ENCODE measurements at regions not wholly inside any gene's neighbourhood (a gene's known extent, or its start where the extent isn't known, plus 50 kb on each side); places are given as distances from the start of the nearest gene placed in this dataset.
A peak's percentile ranks its signal among the peaks of the same experiment; 100 is the strongest.

DNA sequence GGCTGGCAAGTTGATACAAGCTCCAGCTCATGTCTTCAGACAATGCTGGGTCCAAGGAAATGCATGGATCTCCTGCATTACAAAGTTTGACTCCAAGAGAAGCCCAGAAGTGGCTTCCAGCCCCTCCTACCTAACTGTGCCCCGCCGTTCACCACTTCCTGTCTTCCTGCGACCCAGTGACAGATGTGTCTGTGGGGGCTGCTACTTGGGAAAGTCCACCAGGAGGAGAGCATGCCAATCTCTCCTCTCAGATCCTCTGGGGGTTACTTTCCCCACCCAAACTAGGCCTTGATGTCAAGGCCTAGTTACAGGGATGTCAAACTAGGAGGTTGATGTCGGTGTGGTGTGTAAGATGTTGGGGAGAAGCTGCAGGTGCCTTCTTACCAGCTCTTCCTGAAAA lies 133.6 kb upstream of the RASGRP1 start:
- H3K27me3 ChIP-seq (ENCODE audit: insufficient read depth, low read length) = no peaks in the 10 kb centered on the region
- H3K9ac ChIP-seq (ENCODE audit: low read length) = no peak overlapping the region
- no peak overlapping the region for H4K8ac ChIP-seq (ENCODE audit: low read depth, low read length)
- H2AK5ac ChIP-seq (ENCODE audit: low read length) = no peak overlapping the region
- H3K27ac ChIP-seq (ENCODE audit: low read depth, low read length) = no peak overlapping the region
- no peak overlapping the region for H3K4me3 ChIP-seq (ENCODE audit: low read depth, low read length)
- no peak overlapping the region for H4K91ac ChIP-seq (ENCODE audit: low read depth, low read length)
- H4K12ac ChIP-seq (ENCODE audit: low read depth, low read length) = no peak overlapping the region
- no peaks in the 10 kb centered on the region for H3K9me3 ChIP-seq (ENCODE audit: insufficient read depth, low read depth, low read length)
- no peak overlapping the region for H2BK5ac ChIP-seq (ENCODE audit: low read depth, low read length, poor library complexity)
- H3K79me1 ChIP-seq (ENCODE audit: low read length) = peaks cover 3% of the 10 kb centered on the region
- H3K23ac ChIP-seq (ENCODE audit: low read length) = no peak overlapping the region
- H3K4me1 ChIP-seq (ENCODE audit: control insufficient read depth in 1 of 2, insufficient read depth in 2 of 2, low read length in 2 of 2) = peaks cover 3 to 8% of the 10 kb centered on the region in 2 experiments
- no peak overlapping the region for H3K14ac ChIP-seq (ENCODE audit: low read length)
- H2AFZ ChIP-seq (ENCODE audit: insufficient read depth, low read length, poor library complexity) = no peak overlapping the region
- no peak overlapping the region for H2BK12ac ChIP-seq (ENCODE audit: low read length)
- H3K4ac ChIP-seq (ENCODE audit: low read depth, low read length) = no peak overlapping the region
- WGBS (ENCODE audit: extremely low coverage, insufficient coverage, insufficient read length) = no CpG with 5 or more reads among the region's 4 CpGs
- no peaks in the 10 kb centered on the region for H3K36me3 ChIP-seq (ENCODE audit: control insufficient read depth in 1 of 2, insufficient read depth in 2 of 2, low read length in 2 of 2)
- no peaks in the 10 kb centered on the region for H3K79me2 ChIP-seq (ENCODE audit: control insufficient read depth, insufficient read depth, low read length, poor library complexity)
- DNase-seq = no peak
- H3K18ac ChIP-seq (ENCODE audit: low read length) = no peak overlapping the region
- H3K4me2 ChIP-seq (ENCODE audit: low read length) = no peak overlapping the region
- H2BK120ac ChIP-seq (ENCODE audit: insufficient read depth, low read length, poor library complexity) = no peak overlapping the region

DNA sequence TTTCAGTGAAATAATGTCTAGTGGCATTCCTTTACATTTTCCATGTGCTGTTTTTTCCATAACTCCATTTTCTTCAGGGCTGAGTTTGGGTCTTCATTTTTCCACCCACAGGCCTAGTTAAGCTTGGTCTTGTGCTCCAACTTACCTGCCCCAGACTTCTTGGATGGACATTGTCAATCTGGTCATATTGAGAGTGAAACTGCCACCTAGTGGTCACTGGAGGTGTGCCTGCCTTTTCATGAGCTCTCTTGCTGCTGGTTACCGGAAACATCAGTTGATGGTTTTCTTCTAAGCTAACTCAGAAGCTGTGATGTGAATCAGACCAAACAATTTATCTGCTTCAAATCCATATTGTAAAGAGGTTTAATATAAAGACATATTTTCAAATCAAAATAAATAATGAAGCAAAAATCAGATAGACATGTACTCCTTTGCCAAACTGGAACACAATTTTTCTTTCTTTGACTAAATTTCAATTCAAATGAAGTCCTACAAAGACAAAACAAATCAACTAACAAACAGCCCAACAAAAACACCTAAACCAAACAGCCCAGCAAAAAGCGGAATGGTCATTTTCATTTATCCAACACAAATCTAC lies 135.1 kb upstream of the RASGRP1 start:
- H3K79me1 ChIP-seq (ENCODE audit: low read length) = peaks cover 3% of the 10 kb centered on the region
- WGBS (ENCODE audit: extremely low coverage, insufficient coverage, insufficient read length) = no CpG with 5 or more reads among the region's 2 CpGs
- no peaks in the 10 kb centered on the region for H3K27me3 ChIP-seq (ENCODE audit: insufficient read depth, low read length)
- H2AK5ac ChIP-seq (ENCODE audit: low read length) = no peak overlapping the region
- H2BK12ac ChIP-seq (ENCODE audit: low read length) = no peak overlapping the region
- no peak overlapping the region for H4K12ac ChIP-seq (ENCODE audit: low read depth, low read length)
- H2BK5ac ChIP-seq (ENCODE audit: low read depth, low read length, poor library complexity) = no peak overlapping the region
- no peak overlapping the region for H3K27ac ChIP-seq (ENCODE audit: low read depth, low read length)
- H4K8ac ChIP-seq (ENCODE audit: low read depth, low read length) = no peak overlapping the region
- peaks cover 3 to 8% of the 10 kb centered on the region in 2 experiments for H3K4me1 ChIP-seq (ENCODE audit: control insufficient read depth in 1 of 2, insufficient read depth in 2 of 2, low read length in 2 of 2)
- no peaks in the 10 kb centered on the region for H3K9me3 ChIP-seq (ENCODE audit: insufficient read depth, low read depth, low read length)
- no peak overlapping the region for H2AFZ ChIP-seq (ENCODE audit: insufficient read depth, low read length, poor library complexity)
- no peak overlapping the region for H3K4me3 ChIP-seq (ENCODE audit: low read depth, low read length)
- no peak overlapping the region for H3K4ac ChIP-seq (ENCODE audit: low read depth, low read length)
- no peak overlapping the region for H2BK120ac ChIP-seq (ENCODE audit: insufficient read depth, low read length, poor library complexity)
- H3K79me2 ChIP-seq (ENCODE audit: control insufficient read depth, insufficient read depth, low read length, poor library complexity) = no peaks in the 10 kb centered on the region
- no peak overlapping the region for H3K23ac ChIP-seq (ENCODE audit: low read length)
- no peak overlapping the region for H3K14ac ChIP-seq (ENCODE audit: low read length)
- H4K91ac ChIP-seq (ENCODE audit: low read depth, low read length) = no peak overlapping the region
- DNase-seq = peak; percentile 63 to 88
- H3K4me2 ChIP-seq (ENCODE audit: low read length) = no peak overlapping the region
- no peaks in the 10 kb centered on the region for H3K36me3 ChIP-seq (ENCODE audit: control insufficient read depth in 1 of 2, insufficient read depth in 2 of 2, low read length in 2 of 2)
- no peak overlapping the region for H3K18ac ChIP-seq (ENCODE audit: low read length)
- no peak overlapping the region for H3K9ac ChIP-seq (ENCODE audit: low read length)

DNA sequence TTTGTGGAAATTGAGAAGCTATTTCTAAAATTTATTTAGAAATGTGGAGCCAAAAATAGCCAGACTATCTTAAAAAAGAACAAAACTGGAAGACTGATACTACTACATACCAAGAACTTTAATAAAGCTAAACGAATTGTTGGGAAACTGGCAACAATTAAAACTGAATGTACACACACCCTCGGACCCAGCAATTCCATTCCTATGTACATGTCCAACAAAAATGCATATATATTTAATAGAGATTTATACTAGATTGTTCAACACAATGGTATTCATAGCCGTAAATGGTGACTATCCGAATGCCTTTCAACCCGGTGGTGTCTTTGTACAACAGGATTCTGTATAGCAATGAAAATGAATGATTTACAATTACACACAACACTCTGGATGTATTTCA lies 136.5 kb upstream of the RASGRP1 start:
- Histone ChIP-seq H3K23ac (ENCODE audit: low read length) (no peak overlapping the region), H4K91ac (ENCODE audit: low read depth, low read length) (no peak overlapping the region), H3K9ac (ENCODE audit: low read length) (no peak overlapping the region), H2BK120ac (ENCODE audit: insufficient read depth, low read length, poor library complexity) (no peak overlapping the region), H2BK12ac (ENCODE audit: low read length) (no peak overlapping the region), H3K27me3 (ENCODE audit: insufficient read depth, low read length) (no peaks in the 10 kb centered on the region), H3K27ac (ENCODE audit: low read depth, low read length) (no peak overlapping the region), H3K79me2 (ENCODE audit: control insufficient read depth, insufficient read depth, low read length, poor library complexity) (no peaks in the 10 kb centered on the region), H3K36me3 (ENCODE audit: control insufficient read depth in 1 of 2, insufficient read depth in 2 of 2, low read length in 2 of 2) (no peaks in the 10 kb centered on the region), H2AK5ac (ENCODE audit: low read length) (no peak overlapping the region), H2AFZ (ENCODE audit: insufficient read depth, low read length, poor library complexity) (no peak overlapping the region), H3K4me2 (ENCODE audit: low read length) (no peak overlapping the region), H4K12ac (ENCODE audit: low read depth, low read length) (no peak overlapping the region), H3K4me1 (ENCODE audit: control insufficient read depth in 1 of 2, insufficient read depth in 2 of 2, low read length in 2 of 2) (peaks cover 3 to 5% of the 10 kb centered on the region in 2 experiments), H3K79me1 (ENCODE audit: low read length) (peaks cover 3% of the 10 kb centered on the region), H4K8ac (ENCODE audit: low read depth, low read length) (no peak overlapping the region), H3K14ac (ENCODE audit: low read length) (no peak overlapping the region), H3K18ac (ENCODE audit: low read length) (no peak overlapping the region), H3K4me3 (ENCODE audit: low read depth, low read length) (no peak overlapping the region), H3K9me3 (ENCODE audit: insufficient read depth, low read depth, low read length) (no peaks in the 10 kb centered on the region), H2BK5ac (ENCODE audit: low read depth, low read length, poor library complexity) (no peak overlapping the region), H3K4ac (ENCODE audit: low read depth, low read length) (no peak overlapping the region)
- no CpG with 5 or more reads among the region's 5 CpGs for WGBS (ENCODE audit: extremely low coverage, insufficient coverage, insufficient read length)
- DNase-seq = no peak

DNA sequence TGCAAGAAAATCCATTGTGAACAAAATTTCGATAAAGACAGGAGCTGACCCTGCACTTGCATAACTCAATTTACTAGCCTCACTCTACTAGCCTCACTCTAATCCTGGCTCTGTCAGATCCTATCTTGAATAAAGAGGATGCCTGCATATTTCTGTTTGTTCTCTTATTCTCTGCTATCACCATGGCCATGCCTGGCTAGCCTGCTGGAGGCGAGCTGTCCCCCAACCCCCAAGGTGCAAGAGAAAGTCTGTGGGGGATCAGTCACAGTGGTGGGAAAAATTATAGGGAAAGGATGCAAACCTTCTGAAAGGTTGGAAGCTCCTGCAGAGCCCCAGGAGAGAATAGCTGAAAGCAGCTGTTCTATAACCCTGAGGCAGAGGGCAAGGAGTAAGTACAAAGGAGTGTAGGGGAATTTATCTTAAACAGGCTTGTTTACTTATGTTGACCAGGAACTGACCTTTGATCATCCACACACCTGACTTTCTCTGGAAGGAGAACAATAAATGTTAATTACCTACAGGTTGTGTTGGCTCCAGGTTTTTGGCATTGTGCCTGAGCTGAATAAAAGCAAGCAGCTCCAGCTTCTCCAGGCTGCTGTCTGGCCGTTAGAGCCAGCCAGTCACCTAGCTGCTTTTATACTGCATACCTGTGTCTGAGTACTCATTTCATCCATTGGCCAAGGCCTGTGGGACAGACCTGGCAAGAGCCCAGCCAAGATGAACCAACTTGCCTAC lies 137.7 kb upstream of the RASGRP1 start:
- DNase-seq = peak in 1 of 2 donors; percentile 19
- H4K12ac ChIP-seq (ENCODE audit: low read depth, low read length) = no peak overlapping the region
- H3K9ac ChIP-seq (ENCODE audit: low read length) = no peak overlapping the region
- H3K4ac ChIP-seq (ENCODE audit: low read depth, low read length) = no peak overlapping the region
- H2AK5ac ChIP-seq (ENCODE audit: low read length) = no peak overlapping the region
- no peak overlapping the region for H3K4me2 ChIP-seq (ENCODE audit: low read length)
- no CpG with 5 or more reads among the region's 3 CpGs for WGBS (ENCODE audit: extremely low coverage, insufficient coverage, insufficient read length)
- no peak overlapping the region for H2BK12ac ChIP-seq (ENCODE audit: low read length)
- H3K79me1 ChIP-seq (ENCODE audit: low read length) = peaks cover 3% of the 10 kb centered on the region
- no peak overlapping the region for H4K91ac ChIP-seq (ENCODE audit: low read depth, low read length)
- H3K4me1 ChIP-seq (ENCODE audit: control insufficient read depth in 1 of 2, insufficient read depth in 2 of 2, low read length in 2 of 2) = peaks cover 3% of the 10 kb centered on the region in 2 experiments
- no peak overlapping the region for H4K8ac ChIP-seq (ENCODE audit: low read depth, low read length)
- no peak overlapping the region for H3K14ac ChIP-seq (ENCODE audit: low read length)
- no peaks in the 10 kb centered on the region for H3K27me3 ChIP-seq (ENCODE audit: insufficient read depth, low read length)
- H2BK5ac ChIP-seq (ENCODE audit: low read depth, low read length, poor library complexity) = no peak overlapping the region
- no peaks in the 10 kb centered on the region for H3K36me3 ChIP-seq (ENCODE audit: control insufficient read depth in 1 of 2, insufficient read depth in 2 of 2, low read length in 2 of 2)
- no peak overlapping the region for H2BK120ac ChIP-seq (ENCODE audit: insufficient read depth, low read length, poor library complexity)
- H3K23ac ChIP-seq (ENCODE audit: low read length) = no peak overlapping the region
- H3K18ac ChIP-seq (ENCODE audit: low read length) = no peak overlapping the region
- H3K27ac ChIP-seq (ENCODE audit: low read depth, low read length) = peak overlapping the region; percentile 3
- no peaks in the 10 kb centered on the region for H3K9me3 ChIP-seq (ENCODE audit: insufficient read depth, low read depth, low read length)
- no peaks in the 10 kb centered on the region for H3K79me2 ChIP-seq (ENCODE audit: control insufficient read depth, insufficient read depth, low read length, poor library complexity)
- H2AFZ ChIP-seq (ENCODE audit: insufficient read depth, low read length, poor library complexity) = no peak overlapping the region
- no peak overlapping the region for H3K4me3 ChIP-seq (ENCODE audit: low read depth, low read length)

Data from trophoblast cell (in vitro differentiated cells and primary cell).